ENCODE measurements at regions not wholly inside any gene's neighbourhood (a gene's known extent, or its start where the extent isn't known, plus 50 kb on each side); places are given as distances from the start of the nearest gene placed in this dataset.

- TF ChIP-seq POLR2A (IDR thresholded peaks at IDR 0.05): no peak
- TF ChIP-seq, protein P1, sequence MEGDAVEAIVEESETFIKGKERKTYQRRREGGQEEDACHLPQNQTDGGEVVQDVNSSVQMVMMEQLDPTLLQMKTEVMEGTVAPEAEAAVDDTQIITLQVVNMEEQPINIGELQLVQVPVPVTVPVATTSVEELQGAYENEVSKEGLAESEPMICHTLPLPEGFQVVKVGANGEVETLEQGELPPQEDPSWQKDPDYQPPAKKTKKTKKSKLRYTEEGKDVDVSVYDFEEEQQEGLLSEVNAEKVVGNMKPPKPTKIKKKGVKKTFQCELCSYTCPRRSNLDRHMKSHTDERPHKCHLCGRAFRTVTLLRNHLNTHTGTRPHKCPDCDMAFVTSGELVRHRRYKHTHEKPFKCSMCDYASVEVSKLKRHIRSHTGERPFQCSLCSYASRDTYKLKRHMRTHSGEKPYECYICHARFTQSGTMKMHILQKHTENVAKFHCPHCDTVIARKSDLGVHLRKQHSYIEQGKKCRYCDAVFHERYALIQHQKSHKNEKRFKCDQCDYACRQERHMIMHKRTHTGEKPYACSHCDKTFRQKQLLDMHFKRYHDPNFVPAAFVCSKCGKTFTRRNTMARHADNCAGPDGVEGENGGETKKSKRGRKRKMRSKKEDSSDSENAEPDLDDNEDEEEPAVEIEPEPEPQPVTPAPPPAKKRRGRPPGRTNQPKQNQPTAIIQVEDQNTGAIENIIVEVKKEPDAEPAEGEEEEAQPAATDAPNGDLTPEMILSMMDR (IDR thresholded peaks at IDR 0.05): no peak
- no peaks in the 10 kb centered on the region for H3K9me3 ChIP-seq
- intact Hi-C loops (cut with DNase I): no loop called here
- no peak for DNase-seq
- H3K36me3 ChIP-seq: no peaks in the 10 kb centered on the region
- H3K27ac ChIP-seq: no peak overlapping the region
- no peak overlapping the region for H3K4me3 ChIP-seq (replicated peaks in 1 of 3)
- H3K4me1 ChIP-seq: no peaks in the 10 kb centered on the region
- no peaks in the 10 kb centered on the region for H3K27me3 ChIP-seq
Observed at GRCh38 chr3:187909866-187910265, 164.6 kb upstream of the BCL6 start.

GRCh38 chr3:187912007-187912406, 166.7 kb upstream of the BCL6 start:
- Histone ChIP-seq H3K4me1 (no peaks in the 10 kb centered on the region), H3K9me3 (no peaks in the 10 kb centered on the region), H3K27me3 (no peaks in the 10 kb centered on the region), H3K27ac (no peak overlapping the region), H3K4me3 (replicated peaks in 1 of 3) (no peak overlapping the region), H3K36me3 (no peaks in the 10 kb centered on the region)
- intact Hi-C loops (cut with DNase I): no loop called here
- WGBS, 2 donors: 44 to 70% methylated on average over 3 of the region's 3 CpGs
- no peak for DNase-seq
- TF ChIP-seq, protein P1 (IDR thresholded peaks at IDR 0.05): no peak

- no peaks in the 10 kb centered on the region for H3K9me3 ChIP-seq
- no peaks in the 10 kb centered on the region for H3K4me1 ChIP-seq
- WGBS, 2 donors: 95 to 98% methylated on average over 2 of the region's 2 CpGs
- H3K27me3 ChIP-seq: no peaks in the 10 kb centered on the region
- DNase-seq: no peak
- TF ChIP-seq, protein P1 (IDR thresholded peaks at IDR 0.05): no peak
- TF ChIP-seq POLR2A (IDR thresholded peaks at IDR 0.05): no peak
- H3K27ac ChIP-seq: no peak overlapping the region
- intact Hi-C loops (cut with DNase I): no loop called here
- no peak overlapping the region for H3K4me3 ChIP-seq (replicated peaks in 1 of 3)
- H3K36me3 ChIP-seq: no peaks in the 10 kb centered on the region
Observed at GRCh38 chr3:187913617-187914033, 168.4 kb upstream of the BCL6 start.

GRCh38 chr3:187914231-187914630, 169.0 kb upstream of the BCL6 start:
- 73 to 88% methylated on average over 7 of the region's 7 CpGs for WGBS, 2 donors
- H3K9me3 ChIP-seq: no peaks in the 10 kb centered on the region
- no peak overlapping the region for H3K27ac ChIP-seq
- no peak for DNase-seq
- TF ChIP-seq, protein P1 (IDR thresholded peaks at IDR 0.05): no peak
- TF ChIP-seq POLR2A (IDR thresholded peaks at IDR 0.05): no peak
- intact Hi-C loops (cut with DNase I): no loop called here
- H3K4me1 ChIP-seq: no peaks in the 10 kb centered on the region
- H3K36me3 ChIP-seq: no peaks in the 10 kb centered on the region
- no peak overlapping the region for H3K4me3 ChIP-seq (replicated peaks in 1 of 3)
- H3K27me3 ChIP-seq: no peaks in the 10 kb centered on the region

- Histone ChIP-seq H3K27ac (no peak overlapping the region), H3K9me3 (no peaks in the 10 kb centered on the region), H3K4me1 (no peaks in the 10 kb centered on the region), H3K36me3 (no peaks in the 10 kb centered on the region), H3K4me3 (replicated peaks in 1 of 3) (no peak overlapping the region), H3K27me3 (no peaks in the 10 kb centered on the region)
- no peak for TF ChIP-seq POLR2A (IDR thresholded peaks at IDR 0.05)
- TF ChIP-seq, protein P1 (IDR thresholded peaks at IDR 0.05): no peak
- DNase-seq: no peak
- intact Hi-C loops (cut with DNase I): no loop called here
- WGBS, 2 donors: 62 to 71% methylated on average over 2 of the region's 2 CpGs
Observed at GRCh38 chr3:187916072-187916471, 170.8 kb upstream of the BCL6 start.

Data from thyroid gland (tissue), 4 donors.